GM12892 (cell line): ENCODE measurements at regions not wholly inside any gene's neighbourhood (a gene's known extent, or its start where the extent isn't known, plus 50 kb on each side); places are given as distances from the start of the nearest gene placed in this dataset.

Experiments used
- DNase-seq: peaks from one replicate; pipeline ENCODE4 v3.0.0; 2011; ENCODE audit not compliant: insufficient read length
- FAIRE-seq: peaks from 2 replicates; lab custom pipeline; 2011; peaks lifted over from hg19 to GRCh38; lab: Jason Lieb, UNC
- POLR2A ChIP-seq: IDR thresholded peaks from 2 replicates; pipeline ENCODE4 v1.6.1; 2011; ENCODE audit warnings: low read depth, low read length, control low read depth
- POLR2AphosphoS5 ChIP-seq: IDR thresholded peaks from 2 replicates; pipeline ENCODE4 v1.6.1; 2011; ENCODE audit warnings: low read depth, low read length, control low read depth
- TAF1 ChIP-seq: IDR thresholded peaks from 2 replicates; pipeline ENCODE4 v1.6.1; 2011; ENCODE audit warnings: low read depth, mild to moderate bottlenecking, control low read depth, low read length, borderline replicate concordance

- DNase-seq (no peak), FAIRE-seq (no peak)
- no peak for TF ChIP-seq POLR2AphosphoS5
- TF ChIP-seq TAF1 = no peak
- no peak for TF ChIP-seq POLR2A
These were observed 320.3 kb downstream of the RNF144A start for GRCh38 chr2:7237466-7237865.

GRCh38 chr2:7239078-7239477 lies 321.9 kb downstream of the RNF144A start:
- no peak for TF ChIP-seq POLR2AphosphoS5
- TF ChIP-seq TAF1 = no peak
- TF ChIP-seq POLR2A = no peak
- no peak for DNase-seq
- no peak for FAIRE-seq

GRCh38 chr2:7241041-7241745 lies 324.0 kb downstream of the RNF144A start:
- no peak for FAIRE-seq
- TF ChIP-seq POLR2A = no peak
- no peak for TF ChIP-seq TAF1
- TF ChIP-seq POLR2AphosphoS5 = no peak
- no peak for DNase-seq

- FAIRE-seq (no peak), DNase-seq (no peak)
- TF ChIP-seq POLR2AphosphoS5 (no peak), TAF1 (no peak), POLR2A (no peak)
These were observed 325.1 kb downstream of the RNF144A start for GRCh38 chr2:7242189-7242867.

- TF ChIP-seq TAF1 (no peak), POLR2AphosphoS5 (no peak)
- FAIRE-seq = no peak
- DNase-seq = no peak
These were observed 326.1 kb downstream of the RNF144A start for GRCh38 chr2:7243276-7243675.

GRCh38 chr2:7256377-7256776 lies 339.2 kb downstream of the RNF144A start:
- no peak for TF ChIP-seq POLR2AphosphoS5
- TF ChIP-seq TAF1 = no peak
- no peak for TF ChIP-seq POLR2A
- no peak for FAIRE-seq

GRCh38 chr2:7262727-7263126 lies 345.5 kb downstream of the RNF144A start:
- FAIRE-seq = no peak
- TF ChIP-seq POLR2AphosphoS5 = no peak
- TF ChIP-seq POLR2A = no peak
- TF ChIP-seq TAF1 = no peak
- DNase-seq = no peak

More at GRCh38 chr2:7256377-7256776, 339.2 kb downstream of the RNF144A start:
- no peak for DNase-seq

GRCh38 chr2:7264791-7265190 lies 347.6 kb downstream of the RNF144A start:
- no peak for DNase-seq
- FAIRE-seq = no peak
- TF ChIP-seq TAF1 (no peak), POLR2AphosphoS5 (no peak), POLR2A (no peak)

- no peak for DNase-seq
- TF ChIP-seq TAF1 (no peak), POLR2A (no peak), POLR2AphosphoS5 (no peak)
- FAIRE-seq = no peak
These were observed 348.1 kb downstream of the RNF144A start for GRCh38 chr2:7265286-7265685.

- TF ChIP-seq TAF1 (no peak), POLR2AphosphoS5 (no peak), POLR2A (no peak)
- FAIRE-seq (no peak), DNase-seq (no peak)
These were observed 352.0 kb downstream of the RNF144A start for GRCh38 chr2:7269106-7269643.

GRCh38 chr2:7270011-7270431 lies 352.8 kb downstream of the RNF144A start:
- FAIRE-seq (no peak), DNase-seq (no peak)

More at GRCh38 chr2:7270011-7270431, 352.8 kb downstream of the RNF144A start:
- TF ChIP-seq POLR2AphosphoS5 (no peak), POLR2A (no peak), TAF1 (no peak)
